ENCODE measurements at regions not wholly inside any gene's neighbourhood (a gene's known extent, or its start where the extent isn't known, plus 50 kb on each side); places are given as distances from the start of the nearest gene placed in this dataset.

- no peaks in the 10 kb centered on the region for H3K9me3 ChIP-seq
- 32 to 38% (median 35%) methylated on average over 7 to 8 of the region's 8 CpGs for WGBS, 4 donors
- intact Hi-C loops (cut with DNase I): no loop called here
- ATAC-seq (no peak), DNase-seq (no peak)
- H3K36me3 ChIP-seq: no peaks in the 10 kb centered on the region
- peak overlapping the region in 1 of 12 donors; percentile 25 for H3K27ac ChIP-seq
- no peak overlapping the region for H3K4me3 ChIP-seq
- peaks cover 0 to 7% (median 0%) of the 10 kb centered on the region in 12 donors for H3K4me1 ChIP-seq
- TF ChIP-seq POLR2A (IDR thresholded peaks at IDR 0.05) (no peak), CTCF (IDR thresholded peaks at IDR 0.05) (no peak)
- H3K27me3 ChIP-seq: no peaks in the 10 kb centered on the region
Measured at GRCh38 chr5:62256161-62257019, 49.6 kb upstream of the KIF2A start.
